ENCODE measurements at regions not wholly inside any gene's neighbourhood (a gene's known extent, or its start where the extent isn't known, plus 50 kb on each side); places are given as distances from the start of the nearest gene placed in this dataset.
"Not testable (repeated sequence)": the region's sequence is repeated elsewhere in the genome, so short reads cannot be mapped to it uniquely, and the experiment has no call there.

DNA sequence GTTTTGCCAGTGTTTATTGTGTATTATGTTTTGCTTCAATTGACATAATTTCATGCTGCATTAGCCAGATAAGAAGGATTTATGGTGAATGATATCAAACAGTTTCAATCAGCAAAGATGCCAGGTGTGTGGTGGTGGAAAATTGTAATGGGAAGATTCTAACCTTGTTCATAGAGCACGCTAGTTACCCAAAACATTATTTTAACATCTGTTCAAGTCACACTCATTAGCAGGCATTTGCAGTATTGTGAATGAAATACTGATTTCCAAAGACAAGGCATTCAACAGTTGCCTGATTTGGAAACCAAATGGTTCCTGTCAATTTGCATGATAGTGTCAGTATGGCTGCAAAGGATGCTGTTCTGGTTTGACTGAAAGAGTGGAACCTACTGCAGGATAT is 129.7 kb downstream of the EPC1 start:
- no peak for DNase-seq

DNA sequence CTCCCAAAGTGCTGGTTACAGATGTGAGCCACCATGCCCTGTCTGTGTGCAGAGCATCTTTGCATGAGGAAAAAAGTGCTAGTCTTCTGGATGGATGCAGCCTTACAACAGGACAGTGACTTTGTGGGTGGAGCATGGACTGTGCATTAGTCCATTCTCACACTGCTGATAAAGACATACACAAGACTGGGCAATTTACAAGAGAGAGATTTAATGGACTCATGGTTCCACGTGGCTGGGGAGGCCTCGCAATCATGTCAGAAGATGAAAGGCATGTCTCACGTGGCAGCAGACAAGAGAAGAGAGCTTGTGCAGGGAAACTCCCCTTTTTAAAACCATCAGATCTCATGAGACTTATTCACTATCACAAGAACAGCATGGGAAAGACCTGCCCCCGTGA is 133.1 kb downstream of the EPC1 start:
- not testable (repeated sequence) for DNase-seq

DNA sequence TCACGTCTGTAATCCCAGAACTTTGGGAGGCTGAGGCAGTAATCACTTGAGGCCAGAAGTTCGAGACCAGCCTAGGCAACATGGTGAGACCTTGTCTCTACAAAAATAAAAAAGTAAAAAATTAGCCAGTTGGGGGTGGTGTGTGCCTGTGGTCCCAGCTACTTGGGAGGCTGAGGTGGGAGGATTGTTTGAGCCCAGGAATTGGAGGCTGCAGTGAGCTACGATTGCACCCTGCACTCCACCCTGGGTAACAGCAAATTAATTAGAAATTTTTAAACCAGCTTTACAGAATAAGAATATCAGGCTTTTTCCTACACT is 136.0 kb downstream of the EPC1 start:
- DNase-seq, result no peak

DNA sequence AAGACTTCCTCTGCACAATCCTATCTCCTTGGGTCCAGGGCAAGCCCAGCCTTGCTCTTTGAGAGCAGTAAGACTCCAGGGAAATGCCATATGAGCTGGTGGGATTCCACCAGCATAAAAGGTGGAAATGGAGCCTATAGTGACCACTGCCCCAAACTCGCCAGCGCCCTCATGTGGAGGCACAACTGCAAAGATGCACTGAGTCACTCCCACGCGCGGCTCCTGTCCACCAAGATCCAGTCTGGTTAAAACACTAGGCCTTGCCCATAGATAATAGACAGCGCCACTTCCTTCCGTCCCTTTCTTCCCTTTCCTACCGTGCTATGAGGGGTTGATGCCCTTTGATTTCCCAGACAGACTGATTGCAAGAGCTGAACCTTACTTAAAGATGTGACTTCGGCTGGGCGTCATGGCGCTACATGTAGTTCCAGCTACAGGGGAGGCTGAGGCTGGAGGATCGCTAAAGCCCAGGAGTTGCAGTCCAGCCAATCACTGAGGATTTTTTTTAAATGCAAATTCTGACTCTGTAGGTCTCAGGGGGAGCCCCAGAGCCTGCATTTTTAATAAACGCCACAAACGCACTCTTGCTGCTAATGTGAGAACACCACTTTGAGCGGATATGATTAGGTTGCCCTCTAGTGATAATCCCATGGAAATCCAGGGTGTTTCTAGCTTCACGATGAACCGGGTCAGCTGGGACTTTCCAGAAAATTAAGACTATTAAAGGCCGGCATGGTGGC is 136.5 kb downstream of the EPC1 start:
- peak; percentile 65 for DNase-seq

DNA sequence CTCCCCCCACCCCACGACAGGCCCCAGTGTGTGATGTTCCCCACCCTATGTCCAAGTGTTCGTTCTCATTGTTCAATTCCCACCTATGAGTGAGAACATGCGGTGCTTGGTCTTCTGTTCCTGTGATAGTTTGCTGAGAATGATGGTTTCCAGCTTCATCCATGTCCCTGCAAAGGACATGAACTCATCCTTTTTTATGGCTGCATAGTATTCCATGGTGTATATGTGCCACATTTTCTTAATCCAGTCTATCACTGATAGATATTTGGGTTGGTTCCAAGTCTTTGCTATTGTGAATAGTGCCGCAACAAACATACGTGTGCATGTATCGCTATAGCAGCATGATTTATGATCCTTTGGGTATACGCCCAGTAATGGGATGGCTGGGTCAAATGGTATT is 139.0 kb downstream of the EPC1 start:
- not testable (repeated sequence) for DNase-seq

DNA sequence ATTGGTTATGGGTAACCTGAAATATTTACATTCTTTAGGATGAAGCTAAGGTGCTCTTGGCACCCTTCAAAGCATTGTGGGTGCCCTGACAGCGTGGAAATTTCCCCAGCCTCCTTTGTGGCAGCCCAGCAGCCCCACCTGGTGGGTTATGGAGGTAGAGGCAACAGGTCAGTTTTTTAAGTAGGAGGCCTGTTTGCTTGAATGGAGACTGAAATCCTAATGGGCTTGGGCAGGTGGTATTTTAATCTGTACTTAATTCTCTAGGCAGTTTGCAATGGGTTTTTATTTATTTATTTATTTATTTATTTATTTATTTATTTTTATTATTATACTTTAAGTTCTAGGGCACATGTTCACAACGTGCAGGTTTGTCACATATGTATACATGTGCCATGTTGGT is 139.4 kb downstream of the EPC1 start:
- DNase-seq, result peak; percentile 54

DNA sequence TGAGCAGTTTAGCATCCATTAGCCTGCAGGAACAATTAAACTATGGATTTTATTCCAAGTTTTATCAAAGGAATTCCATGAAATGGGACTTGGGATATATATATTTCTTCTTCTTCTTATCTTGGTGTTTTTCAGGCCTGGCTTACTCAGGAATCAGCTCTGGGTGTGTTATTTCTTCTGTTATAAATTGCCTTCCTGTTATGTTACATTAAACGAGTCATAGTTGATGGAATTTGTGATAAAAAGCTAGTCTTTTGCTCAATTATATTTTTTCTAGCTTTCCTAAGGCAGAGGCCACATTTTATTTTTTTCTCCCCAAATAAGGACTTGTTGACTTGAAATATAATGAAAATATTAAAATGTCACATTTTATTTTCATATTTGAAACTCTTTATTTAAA is 141.3 kb downstream of the EPC1 start:
- DNase-seq, result peak; percentile 35

DNA sequence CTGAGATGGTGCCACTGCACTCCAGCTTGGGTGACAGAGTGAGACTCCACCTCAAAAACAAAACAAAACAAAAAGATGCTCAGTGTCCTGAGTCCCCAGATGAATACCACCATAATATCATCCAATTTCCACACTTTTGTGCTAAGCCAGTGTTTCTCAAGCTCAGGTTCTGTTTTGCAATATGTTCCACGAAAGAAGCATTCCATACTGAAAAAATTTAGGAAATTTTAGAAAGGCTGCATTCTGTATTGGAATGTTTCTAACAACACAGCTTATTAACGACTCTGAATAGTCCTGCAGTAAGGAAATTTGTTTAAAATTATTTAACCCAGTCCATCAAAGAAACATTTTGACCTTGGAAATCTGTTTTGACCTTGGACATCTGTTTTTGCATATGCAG is 142.4 kb downstream of the EPC1 start:
- no peak for DNase-seq

DNA sequence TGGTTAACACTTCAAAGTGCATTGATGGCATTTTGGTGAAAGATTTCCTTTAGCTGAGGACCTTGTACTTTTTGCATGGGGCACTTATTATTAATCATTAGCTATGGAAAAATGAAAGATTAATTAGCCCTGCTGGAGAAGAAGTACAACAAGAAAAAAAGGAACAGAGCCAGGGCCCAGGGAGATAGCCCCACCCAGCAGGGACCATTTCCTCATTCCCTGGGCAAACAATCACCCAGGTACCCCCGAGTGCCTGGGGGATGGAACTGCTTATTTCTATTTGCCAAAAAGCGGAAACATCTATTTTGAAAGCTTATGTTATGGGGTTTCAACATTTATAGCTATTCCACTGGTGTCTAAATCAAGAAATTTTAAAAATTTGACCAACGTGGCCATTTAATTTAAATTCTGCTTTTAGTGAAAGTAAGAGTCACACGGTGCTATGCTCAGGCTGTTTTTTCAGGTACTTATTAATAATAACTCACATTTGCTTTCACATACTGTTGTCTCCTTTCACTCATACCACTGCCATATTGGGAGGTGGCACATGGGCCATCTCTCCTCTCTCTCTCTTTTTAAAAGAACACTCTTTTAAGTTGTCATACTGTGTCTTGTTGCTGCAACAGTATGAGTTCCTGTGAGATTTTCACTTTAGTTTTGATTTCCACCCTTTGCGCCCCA is 143.6 kb upstream of the KIF5B start:
- DNase-seq, result no peak

DNA sequence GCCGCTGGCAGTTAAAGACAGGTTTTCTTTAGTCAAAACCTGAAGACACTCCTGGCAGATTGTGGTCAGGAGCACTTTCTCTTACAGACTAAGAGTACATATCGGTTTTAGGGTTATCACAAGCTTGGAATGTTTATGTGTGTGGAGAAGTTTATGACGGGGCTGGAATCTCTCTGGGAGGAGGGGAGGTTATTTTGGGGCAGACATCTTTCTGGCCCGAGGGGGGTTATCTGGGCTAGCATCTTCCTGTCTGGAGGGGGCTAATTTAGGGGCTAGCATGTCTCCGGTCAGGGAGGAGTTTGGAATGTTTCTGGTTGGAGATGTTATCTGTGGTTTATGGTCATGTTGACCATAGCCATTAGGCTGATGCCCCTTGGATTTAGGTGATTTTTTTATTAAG is 141.2 kb upstream of the KIF5B start:
- peak; percentile 58 for DNase-seq

DNA sequence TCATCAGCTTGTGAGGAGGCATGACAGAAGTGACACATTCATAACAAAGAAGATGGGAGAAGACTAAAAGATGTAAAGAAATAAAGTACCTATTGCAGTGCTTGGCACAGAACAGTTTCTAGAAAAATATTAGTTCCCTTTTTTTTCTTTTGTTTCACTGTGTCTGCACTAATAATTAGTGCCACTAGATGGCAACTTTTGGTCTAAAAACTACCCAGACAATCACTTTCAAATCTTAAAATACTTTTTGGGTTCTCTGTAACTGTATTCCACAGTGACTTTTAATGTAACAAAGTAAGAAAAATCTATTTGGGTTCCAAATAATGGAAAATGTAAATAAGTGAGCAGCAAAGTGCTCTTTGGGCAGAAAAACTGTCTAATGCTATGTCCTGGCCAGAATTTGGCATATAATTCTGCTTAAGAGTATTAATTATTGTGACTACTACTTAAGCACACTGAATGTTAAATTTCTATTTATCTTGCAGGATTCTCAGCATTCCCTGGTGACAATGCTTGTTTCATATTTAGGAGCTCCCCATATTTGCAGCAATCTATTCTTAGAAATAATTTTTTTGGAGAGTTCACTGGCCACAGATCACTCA is 134.8 kb upstream of the KIF5B start:
- peak; percentile 44 for DNase-seq

DNA sequence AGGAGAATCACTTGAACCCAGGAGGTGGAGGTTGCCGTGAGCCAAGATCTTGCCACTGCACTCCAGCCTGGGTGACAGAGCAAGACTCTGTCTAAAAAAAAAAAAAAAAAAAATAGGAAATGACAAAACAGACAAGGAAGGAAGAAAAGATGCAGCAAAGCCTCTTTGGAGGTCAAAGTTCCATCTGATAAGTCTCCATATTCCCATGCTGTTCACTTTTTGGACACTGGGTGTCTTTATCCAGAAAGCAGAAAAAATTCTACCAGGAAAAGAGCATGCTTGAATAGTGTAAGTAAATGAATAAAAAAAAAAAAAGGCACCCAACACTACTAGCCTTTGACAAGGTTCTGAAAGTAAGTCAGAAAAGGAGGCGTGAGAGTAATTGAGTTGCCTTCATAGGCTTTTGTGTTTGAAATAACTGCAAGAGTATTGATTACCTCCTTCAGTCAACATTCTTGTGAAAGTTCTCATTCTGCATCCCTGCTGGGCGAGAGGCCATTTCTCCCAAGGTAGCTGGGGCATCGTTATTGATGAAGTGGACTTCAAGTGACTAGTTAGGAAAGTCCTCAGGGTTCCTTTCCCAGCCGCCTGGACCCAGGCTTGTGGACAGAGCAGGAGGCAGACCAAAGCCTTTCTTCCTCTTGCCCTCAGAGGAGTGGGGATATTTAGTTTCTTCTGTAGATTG is 133.3 kb upstream of the KIF5B start:
- DNase-seq, result peak; percentile 45

DNA sequence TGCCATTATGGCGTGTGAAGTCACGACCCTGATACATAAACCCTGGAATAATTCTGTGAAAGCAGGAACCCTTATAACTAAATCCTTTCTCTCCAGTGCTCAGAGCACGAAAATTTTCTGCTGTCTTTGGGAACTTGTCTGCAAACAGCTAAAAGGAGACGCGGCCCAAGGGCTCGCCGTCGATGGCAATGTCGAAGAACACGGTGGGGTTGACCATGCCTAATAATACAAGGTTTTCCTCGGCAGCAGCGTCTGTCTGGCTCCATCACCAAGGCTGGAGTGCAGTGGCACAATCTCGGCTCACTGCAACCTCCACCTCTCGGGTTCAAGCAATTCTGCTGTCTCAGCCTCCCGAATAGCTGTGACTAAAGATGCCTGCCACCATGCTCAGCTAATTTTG is 132.4 kb upstream of the KIF5B start:
- not testable (repeated sequence) for DNase-seq

DNA sequence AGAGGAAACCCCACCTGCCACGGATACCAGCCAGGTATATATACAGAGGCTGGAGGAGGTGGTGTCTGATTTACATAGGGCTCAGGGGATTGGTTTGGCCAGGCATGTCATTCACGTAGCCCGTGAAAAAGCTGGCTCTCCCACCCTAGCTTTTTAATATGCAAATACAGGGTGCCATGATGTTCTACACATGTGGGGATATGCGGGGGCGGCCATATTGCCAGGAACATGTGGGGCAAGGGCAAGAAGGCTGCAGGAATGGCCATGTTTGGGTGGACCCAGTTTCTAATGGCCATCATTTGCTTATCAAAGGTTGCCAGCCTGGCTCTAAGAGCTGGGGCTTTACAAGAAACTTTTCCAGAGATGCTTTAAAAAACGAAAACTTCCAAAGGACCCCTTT is 131.5 kb upstream of the KIF5B start:
- DNase-seq, result no peak

DNA sequence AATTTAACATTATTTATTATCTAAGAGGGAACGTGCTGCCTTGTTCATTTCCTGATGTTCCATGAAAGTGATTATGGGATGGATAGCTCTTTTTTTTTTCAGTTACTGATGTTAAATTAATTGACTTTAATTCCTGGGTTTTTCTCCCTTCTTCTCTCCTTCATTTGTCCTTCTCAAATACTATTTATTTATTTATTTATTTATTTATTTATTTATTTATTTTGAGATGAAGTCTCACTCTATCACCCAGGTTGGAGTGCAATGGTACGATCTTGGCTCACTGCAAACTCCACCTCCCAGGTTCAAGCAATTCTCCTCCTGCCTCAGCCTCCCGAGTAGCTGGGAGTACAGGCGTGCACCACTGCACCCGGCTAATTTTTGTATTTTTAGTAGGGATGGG is 127.4 kb upstream of the KIF5B start:
- not testable (repeated sequence) for DNase-seq

DNA sequence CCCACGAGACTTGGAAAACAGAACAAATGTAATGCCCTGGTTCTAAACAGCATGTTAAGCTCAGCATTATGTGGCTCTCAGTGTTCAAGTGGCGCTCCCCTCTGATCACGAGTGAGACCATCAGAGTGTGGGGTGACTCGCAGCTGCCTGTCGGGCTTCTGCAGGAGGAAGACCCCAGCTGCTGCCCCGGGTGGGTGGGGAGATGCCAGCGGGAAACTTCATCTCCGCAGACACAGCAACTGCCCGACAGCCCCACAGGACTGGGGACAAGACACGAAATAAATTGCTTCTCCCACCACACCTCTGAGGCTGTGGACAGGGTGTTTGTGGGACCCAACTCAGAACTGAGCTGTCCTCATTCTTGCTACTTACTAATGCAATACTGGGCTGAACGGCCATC is 126.3 kb upstream of the KIF5B start:
- no peak for DNase-seq

DNA sequence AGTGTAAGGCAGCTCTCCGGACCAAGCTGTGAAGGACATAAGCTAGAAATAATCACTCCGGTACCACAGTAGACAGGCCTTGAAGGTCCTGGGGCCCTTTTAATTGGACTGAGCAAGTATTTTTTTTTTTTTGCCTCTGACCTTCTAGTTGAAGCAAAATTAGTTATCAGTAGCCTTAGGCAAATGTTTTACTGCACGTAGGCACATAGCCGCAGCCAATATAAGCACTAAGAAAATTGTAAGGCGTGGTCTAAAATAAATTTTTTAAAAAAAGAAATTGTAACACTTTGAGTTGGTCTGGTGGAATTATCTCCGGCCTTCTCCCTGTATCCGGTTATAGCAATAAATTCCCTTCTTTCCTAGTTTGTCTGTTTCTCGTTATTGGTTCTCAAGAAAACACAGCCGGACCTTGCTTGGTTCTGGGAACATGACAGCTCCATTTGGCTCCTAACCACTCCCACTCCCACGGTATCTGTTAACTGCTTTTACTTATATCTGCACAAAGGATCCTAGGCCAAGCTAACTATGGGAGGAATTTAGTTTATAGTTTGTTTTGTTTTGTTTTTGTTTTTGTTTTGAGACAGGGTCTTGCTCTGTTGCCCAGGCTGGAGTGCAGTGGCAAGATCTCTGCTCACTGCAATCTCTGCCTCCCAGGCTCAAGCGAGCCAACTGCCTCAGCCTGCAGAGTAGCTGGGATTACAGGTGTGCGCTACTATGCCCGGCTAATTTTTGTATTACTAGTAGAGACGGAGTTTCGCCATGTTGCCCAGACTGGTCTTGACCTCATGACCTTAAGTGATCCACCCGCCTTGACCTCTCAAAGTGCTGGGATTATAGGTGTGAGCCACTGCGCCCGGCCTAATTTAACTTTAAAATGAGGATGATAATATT is 124.4 kb upstream of the KIF5B start:
- DNase-seq, result no peak

DNA sequence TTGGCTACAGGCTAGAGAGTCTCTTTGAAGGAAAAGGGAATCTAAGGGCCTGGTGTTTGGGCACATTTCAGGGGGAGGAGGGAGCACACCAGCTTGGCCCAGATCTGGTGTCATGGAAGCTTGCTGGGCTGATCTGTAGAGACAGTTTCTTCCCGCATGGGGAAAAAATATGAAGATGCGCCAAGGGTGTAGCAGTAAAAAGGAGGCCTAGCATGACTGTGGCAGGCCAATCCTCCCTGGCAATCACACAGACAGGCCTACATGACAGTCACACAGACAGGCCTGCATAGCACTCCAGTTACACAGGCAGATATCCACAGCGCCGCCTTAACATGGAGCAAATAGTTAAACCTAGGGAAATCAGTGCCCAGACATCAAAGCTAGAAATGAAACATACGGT is 123.6 kb upstream of the KIF5B start:
- DNase-seq, result no peak

DNA sequence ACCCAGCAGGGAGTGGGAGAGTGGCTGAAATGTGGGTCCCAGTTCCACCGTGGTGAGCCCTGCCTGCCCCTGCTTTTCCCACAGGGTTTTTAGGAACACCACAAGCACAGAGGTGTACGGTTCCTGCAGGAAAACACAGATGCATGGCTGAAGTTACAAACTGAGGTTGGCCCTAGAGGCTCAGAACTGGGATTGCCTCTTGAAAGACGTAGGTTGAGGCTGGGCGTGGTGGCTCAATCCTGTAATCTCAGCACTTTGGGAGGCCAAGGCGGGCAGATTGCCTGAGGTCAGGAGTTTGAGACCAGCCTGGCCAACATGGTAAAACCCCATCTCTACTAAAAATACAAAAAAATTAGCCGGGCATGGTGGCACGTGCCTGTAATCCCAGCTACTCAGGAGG is 121.4 kb upstream of the KIF5B start:
- DNase-seq, result not testable (repeated sequence)

DNA sequence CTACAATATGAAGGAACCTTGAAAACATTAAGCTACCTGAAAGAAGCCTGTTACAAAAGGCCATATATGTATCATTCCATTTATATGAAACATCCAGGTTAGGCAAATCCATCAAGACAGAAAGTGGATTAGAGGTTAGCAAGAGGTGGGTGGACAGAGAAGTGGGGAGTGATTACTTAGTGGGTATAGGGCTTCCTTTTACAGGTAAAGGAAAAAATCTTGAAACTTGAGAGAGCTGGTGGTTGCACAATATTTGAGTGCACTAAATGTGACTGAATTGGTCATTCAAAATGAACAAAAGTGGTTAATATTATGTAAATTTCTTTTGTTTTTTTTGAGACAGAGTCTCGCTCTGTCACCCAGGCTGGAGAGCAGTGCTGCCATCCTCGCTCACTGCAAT is 119.4 kb upstream of the KIF5B start:
- no peak for DNase-seq

DNA sequence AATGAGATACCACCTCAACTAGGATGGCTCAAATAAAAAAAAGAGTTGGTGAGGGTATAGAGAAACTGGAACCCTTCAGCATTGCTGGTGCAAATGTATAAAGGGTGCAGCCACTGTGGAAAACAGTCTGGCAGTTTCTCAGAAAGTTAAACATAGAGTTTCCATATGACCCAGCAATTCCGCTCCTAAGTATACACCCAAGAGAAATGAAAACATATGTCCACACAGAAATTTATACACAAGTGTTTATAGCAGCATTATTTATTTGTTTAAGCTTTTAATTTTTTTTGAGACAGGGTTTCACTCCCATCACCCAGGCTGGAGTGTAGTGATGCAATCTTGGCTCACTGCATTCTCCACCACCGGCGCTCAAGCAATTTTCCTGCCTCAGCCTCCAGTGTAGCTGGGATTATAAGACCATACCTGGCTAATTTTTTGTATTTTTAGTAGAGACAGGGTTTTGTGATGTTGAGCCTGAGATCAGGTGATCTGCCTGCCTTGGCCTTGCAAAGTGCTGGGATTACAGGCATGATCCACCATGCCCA is 118.2 kb upstream of the KIF5B start:
- DNase-seq, result no peak

DNA sequence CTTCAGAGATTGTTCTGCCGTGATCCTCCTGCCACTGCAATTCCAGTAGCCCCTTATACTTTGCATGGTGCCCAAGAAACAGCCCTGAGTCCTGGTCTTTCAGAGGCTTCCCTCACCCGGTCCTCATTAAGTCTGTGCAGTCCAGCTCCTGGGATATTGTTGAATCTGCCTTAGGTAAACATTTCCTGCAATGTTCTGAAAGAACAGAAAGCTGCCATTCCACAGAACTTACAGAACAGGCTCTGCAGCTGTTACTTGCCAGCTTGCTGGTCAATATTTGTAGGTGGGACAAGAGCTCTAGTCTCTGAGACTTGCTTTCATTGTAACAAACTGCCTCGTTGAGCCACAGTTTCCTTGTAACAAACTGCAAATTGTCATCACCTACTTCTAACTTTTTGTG is 115.0 kb upstream of the KIF5B start:
- DNase-seq, result no peak

DNA sequence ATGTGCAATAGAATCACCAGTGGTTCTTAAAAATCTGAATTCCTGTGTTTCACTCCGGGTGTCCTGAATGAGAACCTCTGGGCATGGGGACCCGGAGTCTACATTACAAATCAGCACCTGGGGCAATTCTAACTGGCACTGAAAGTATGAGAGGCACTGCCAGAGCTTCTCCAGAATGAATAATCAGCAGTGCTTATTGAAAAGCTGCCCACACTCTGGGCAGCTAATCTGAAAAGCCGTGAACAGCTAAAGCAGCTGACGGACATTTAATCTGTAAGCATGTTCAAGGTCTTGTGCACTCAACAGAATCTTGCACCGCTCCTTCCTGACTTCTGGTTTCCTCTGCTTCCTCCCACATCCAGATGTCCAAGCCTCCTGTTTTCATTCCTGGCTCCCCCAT is 113.3 kb upstream of the KIF5B start:
- DNase-seq, result no peak
